Central memory CD8-positive, alpha-beta T cell (primary cell): ENCODE measurements at regions not wholly inside any gene's neighbourhood (a gene's known extent, or its start where the extent isn't known, plus 50 kb on each side); places are given as distances from the start of the nearest gene placed in this dataset.

Experiments
- ATAC-seq: fragments of 150-1000 bp; cut with Tn5 transposase; replicated peaks from 2 replicates; pipeline ENCODE4 v1.10.0; 2022; ENCODE audit warnings: mild to moderate bottlenecking, moderate FRiP score, moderate number of reproducible peaks; ENCODE audit not compliant: poor library complexity, severe bottlenecking; ENCODE audit errors: extremely low read depth
- DNase-seq, 2 donors: peaks; one replicate each; pipeline ENCODE4 v3.0.0; 2021; ENCODE audit warnings: low spot score in 2 of 2
- H3K27ac Mint-ChIP-seq: one replicate; pipeline ENCODE4 v1.8.0; 2022; ENCODE audit warnings: low read depth, mild to moderate bottlenecking, moderate library complexity, mixed read lengths
- H3K27me3 Mint-ChIP-seq: one replicate; pipeline ENCODE4 v1.8.0; 2022; ENCODE audit warnings: mixed read lengths
- H3K36me3 Mint-ChIP-seq: one replicate; pipeline ENCODE4 v1.8.0; 2022; ENCODE audit warnings: mild to moderate bottlenecking, moderate library complexity, mixed read lengths; ENCODE audit not compliant: insufficient read depth
- H3K4me1 Mint-ChIP-seq: one replicate; pipeline ENCODE4 v1.8.0; 2022; ENCODE audit warnings: mixed read lengths
- H3K4me3 Mint-ChIP-seq: one replicate; pipeline ENCODE4 v1.8.0; 2022; ENCODE audit warnings: mild to moderate bottlenecking, moderate library complexity, mixed read lengths
- H3K9me3 Mint-ChIP-seq: one replicate; pipeline ENCODE4 v1.8.0; 2022; ENCODE audit warnings: mixed read lengths

DNA sequence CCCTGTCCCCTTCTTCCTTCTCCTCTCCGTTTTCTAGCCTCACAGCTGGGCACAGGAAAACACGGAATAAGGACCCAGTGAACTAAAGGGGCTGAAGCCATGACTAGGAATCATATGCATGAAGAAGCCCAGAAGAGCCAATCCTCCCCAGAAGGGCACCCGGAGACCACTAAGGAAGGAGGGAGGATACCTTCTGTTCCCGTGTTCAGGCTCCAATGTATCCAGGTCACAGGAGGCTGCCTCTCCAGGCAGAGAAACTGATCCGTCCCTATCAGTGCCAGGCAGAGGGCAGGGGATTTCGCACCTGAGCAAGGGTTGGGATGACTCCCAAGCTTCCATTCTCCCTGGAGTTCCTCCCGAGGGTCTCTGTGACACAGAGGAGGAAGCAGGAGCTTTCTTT is 246.6 kb downstream of the SNX10 start:
- Mint-ChIP-seq H3K4me3 (no peak overlapping the region), H3K27me3 (peaks cover 94% of the 10 kb centered on the region), H3K9me3 (no peaks in the 10 kb centered on the region), H3K27ac (no peak overlapping the region), H3K4me1 (no peaks in the 10 kb centered on the region), H3K36me3 (no peaks in the 10 kb centered on the region)
- DNase-seq (no peak), ATAC-seq (no peak)

DNA sequence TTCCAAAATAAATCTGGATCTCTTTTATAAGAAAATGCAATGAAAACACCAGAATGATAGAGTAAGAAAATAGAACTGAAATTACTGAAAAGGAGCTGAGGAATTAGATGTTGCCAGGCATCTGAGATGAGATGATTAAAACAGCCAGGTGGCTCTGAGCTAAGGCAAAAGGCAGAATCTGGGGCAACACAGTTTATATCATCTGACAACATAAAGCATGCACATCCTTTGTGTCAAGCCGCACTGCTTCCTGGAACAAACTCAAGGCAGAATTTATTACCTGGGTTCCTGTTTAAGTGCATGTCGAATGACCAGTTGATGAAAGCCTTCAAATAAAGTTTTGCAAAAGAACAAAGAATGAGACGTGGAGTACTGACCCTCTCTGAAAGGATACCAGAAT is 247.0 kb downstream of the SNX10 start:
- no peaks in the 10 kb centered on the region for H3K9me3 Mint-ChIP-seq
- no peak overlapping the region for H3K4me3 Mint-ChIP-seq
- H3K4me1 Mint-ChIP-seq: no peaks in the 10 kb centered on the region
- H3K27ac Mint-ChIP-seq: no peak overlapping the region
- peaks cover 94% of the 10 kb centered on the region for H3K27me3 Mint-ChIP-seq
- H3K36me3 Mint-ChIP-seq: no peaks in the 10 kb centered on the region
- DNase-seq: no peak
- no peak for ATAC-seq

- H3K4me3 Mint-ChIP-seq: no peak overlapping the region
- H3K9me3 Mint-ChIP-seq: no peaks in the 10 kb centered on the region
Measured at GRCh38 chr7:26543340-26543739, 251.7 kb downstream of the SNX10 start.

GRCh38 chr7:26543951-26544350 is 252.3 kb downstream of the SNX10 start:
- H3K27ac Mint-ChIP-seq: no peak overlapping the region
- ATAC-seq: no peak
- peaks cover 84% of the 10 kb centered on the region for H3K27me3 Mint-ChIP-seq
- no peaks in the 10 kb centered on the region for H3K36me3 Mint-ChIP-seq
- no peak for DNase-seq
- H3K4me3 Mint-ChIP-seq: no peak overlapping the region
- no peaks in the 10 kb centered on the region for H3K4me1 Mint-ChIP-seq
- no peaks in the 10 kb centered on the region for H3K9me3 Mint-ChIP-seq

More at GRCh38 chr7:26543340-26543739, 251.7 kb downstream of the SNX10 start:
- H3K36me3 Mint-ChIP-seq: no peaks in the 10 kb centered on the region
- no peak overlapping the region for H3K27ac Mint-ChIP-seq
- ATAC-seq (no peak), DNase-seq (no peak)
- H3K27me3 Mint-ChIP-seq: peaks cover 84% of the 10 kb centered on the region
- no peaks in the 10 kb centered on the region for H3K4me1 Mint-ChIP-seq

- Mint-ChIP-seq H3K27me3 (peaks cover 85% of the 10 kb centered on the region), H3K36me3 (no peaks in the 10 kb centered on the region), H3K4me3 (no peak overlapping the region), H3K4me1 (no peaks in the 10 kb centered on the region), H3K27ac (no peak overlapping the region), H3K9me3 (no peaks in the 10 kb centered on the region)
- DNase-seq: no peak
- ATAC-seq: no peak
Measured at GRCh38 chr7:26546508-26547053, 254.9 kb downstream of the SNX10 start.

DNA sequence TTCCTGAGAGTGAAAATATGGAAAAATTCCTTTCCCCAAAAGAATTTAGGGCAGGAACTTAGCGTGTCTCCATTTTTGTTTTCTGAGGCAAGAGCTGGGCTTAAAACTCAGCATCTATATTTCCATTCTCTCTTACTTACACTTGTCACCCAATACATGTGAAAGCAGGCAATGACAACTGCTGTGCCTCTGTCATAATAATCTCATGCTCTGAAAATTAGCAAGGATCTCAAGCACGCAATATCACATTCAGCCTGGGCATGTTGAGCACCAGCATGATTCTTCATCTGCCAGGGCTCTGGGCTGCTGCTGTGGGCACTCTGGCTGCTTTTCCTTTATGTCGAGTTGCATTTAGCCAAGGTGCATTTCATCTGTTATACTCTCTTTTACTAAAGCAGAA is 255.5 kb downstream of the SNX10 start:
- Mint-ChIP-seq H3K27me3 (peaks cover 85% of the 10 kb centered on the region), H3K4me1 (no peaks in the 10 kb centered on the region), H3K27ac (no peak overlapping the region), H3K4me3 (no peak overlapping the region), H3K9me3 (no peaks in the 10 kb centered on the region), H3K36me3 (no peaks in the 10 kb centered on the region)
- DNase-seq (no peak), ATAC-seq (no peak)

GRCh38 chr7:26549281-26549944 is 257.8 kb downstream of the SNX10 start:
- H3K27me3 Mint-ChIP-seq: peaks cover 89% of the 10 kb centered on the region
- H3K4me3 Mint-ChIP-seq: no peak overlapping the region
- no peak overlapping the region for H3K27ac Mint-ChIP-seq
- no peak for ATAC-seq
- H3K36me3 Mint-ChIP-seq: no peaks in the 10 kb centered on the region
- no peaks in the 10 kb centered on the region for H3K4me1 Mint-ChIP-seq
- H3K9me3 Mint-ChIP-seq: no peaks in the 10 kb centered on the region
- DNase-seq: no peak

DNA sequence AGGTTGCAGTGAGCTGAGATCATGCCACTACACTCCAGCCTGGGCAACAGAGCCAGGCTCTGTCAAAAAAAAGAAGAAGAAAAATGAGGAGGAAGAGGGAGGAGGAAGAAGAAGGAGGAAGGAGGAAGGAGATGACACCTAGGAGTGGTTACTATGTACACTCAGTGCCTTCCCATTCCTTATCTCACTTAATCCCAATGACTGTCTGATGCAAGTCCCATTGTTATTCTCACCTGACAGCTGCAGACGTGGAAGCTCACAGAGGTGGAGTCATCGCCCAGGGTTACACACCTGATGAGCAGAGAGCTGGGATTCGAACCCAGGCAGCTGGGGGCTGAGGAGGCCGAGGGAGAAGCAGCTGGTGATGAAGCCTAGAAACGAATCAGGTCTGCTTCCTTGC is 258.8 kb downstream of the SNX10 start:
- Mint-ChIP-seq H3K9me3 (no peaks in the 10 kb centered on the region), H3K36me3 (no peaks in the 10 kb centered on the region), H3K4me3 (no peak overlapping the region), H3K4me1 (no peaks in the 10 kb centered on the region), H3K27ac (no peak overlapping the region), H3K27me3 (peaks cover 85% of the 10 kb centered on the region)
- DNase-seq (no peak), ATAC-seq (no peak)

DNA sequence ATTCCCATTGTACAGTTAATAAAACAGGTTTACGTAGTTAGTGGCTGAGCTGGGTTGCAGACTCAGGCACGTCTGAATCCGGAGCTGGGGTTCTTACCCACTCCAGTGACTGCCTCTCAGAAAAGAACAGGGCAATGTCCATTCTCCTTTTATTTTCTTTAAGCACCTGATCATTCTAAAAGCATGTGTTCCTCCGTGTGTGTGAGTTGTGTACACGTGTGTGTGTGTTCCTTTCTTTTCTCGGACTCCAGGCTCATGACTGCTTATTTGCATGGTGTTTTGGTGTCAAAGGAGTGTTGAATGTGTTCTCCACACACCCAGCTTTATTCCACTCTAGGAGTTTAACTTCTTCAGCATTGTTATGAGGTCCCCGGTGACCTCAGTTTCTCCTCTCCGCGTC is 260.1 kb downstream of the SNX10 start:
- no peaks in the 10 kb centered on the region for H3K9me3 Mint-ChIP-seq
- H3K4me1 Mint-ChIP-seq: no peaks in the 10 kb centered on the region
- ATAC-seq: no peak
- H3K27me3 Mint-ChIP-seq: peaks cover 80% of the 10 kb centered on the region
- no peak for DNase-seq
- H3K4me3 Mint-ChIP-seq: no peak overlapping the region
- H3K36me3 Mint-ChIP-seq: no peaks in the 10 kb centered on the region
- H3K27ac Mint-ChIP-seq: no peak overlapping the region

- Mint-ChIP-seq H3K36me3 (no peaks in the 10 kb centered on the region), H3K27ac (no peak overlapping the region), H3K4me1 (no peaks in the 10 kb centered on the region), H3K27me3 (peaks cover 76% of the 10 kb centered on the region), H3K4me3 (no peak overlapping the region), H3K9me3 (no peaks in the 10 kb centered on the region)
- DNase-seq: no peak
- no peak for ATAC-seq
Measured at GRCh38 chr7:26553128-26553527, 261.5 kb downstream of the SNX10 start.

GRCh38 chr7:26553582-26553981 is 261.9 kb downstream of the SNX10 start:
- Mint-ChIP-seq H3K27me3 (peaks cover 76% of the 10 kb centered on the region), H3K4me3 (no peak overlapping the region), H3K36me3 (no peaks in the 10 kb centered on the region), H3K27ac (no peak overlapping the region), H3K9me3 (no peaks in the 10 kb centered on the region), H3K4me1 (no peaks in the 10 kb centered on the region)
- DNase-seq (no peak), ATAC-seq (no peak)

GRCh38 chr7:26554952-26555351 is 263.3 kb downstream of the SNX10 start:
- DNase-seq (no peak), ATAC-seq (no peak)
- Mint-ChIP-seq H3K27me3 (peaks cover 75% of the 10 kb centered on the region), H3K4me1 (no peaks in the 10 kb centered on the region), H3K9me3 (no peaks in the 10 kb centered on the region), H3K4me3 (no peak overlapping the region), H3K36me3 (no peaks in the 10 kb centered on the region), H3K27ac (no peak overlapping the region)

GRCh38 chr7:26556061-26556881 is 264.6 kb downstream of the SNX10 start:
- Mint-ChIP-seq H3K4me3 (no peak overlapping the region), H3K27ac (no peak overlapping the region), H3K4me1 (no peaks in the 10 kb centered on the region), H3K36me3 (peaks cover 2% of the 10 kb centered on the region), H3K27me3 (peaks cover 76% of the 10 kb centered on the region), H3K9me3 (no peaks in the 10 kb centered on the region)
- no peak for ATAC-seq
- DNase-seq: no peak
